Thyroid gland (tissue), 4 donors: ENCODE measurements at regions not wholly inside any gene's neighbourhood (a gene's known extent, or its start where the extent isn't known, plus 50 kb on each side); places are given as distances from the start of the nearest gene placed in this dataset.

Experiments used
- POLR2A ChIP-seq, 2 donors: fragments of 450-650 bp; IDR thresholded peaks; one replicate each; pipeline ENCODE4 v1.6.1; 2017; ENCODE audit warnings: antibody characterized with exemption in 2 of 2, mild to moderate bottlenecking in 2 of 2, moderate library complexity in 1 of 2
- TF ChIP-seq, protein P1 (sequence below), 6 experiments: fragments of 200-600 bp in 3 of 6; fragments of 450-650 bp in 3 of 6; sonication (generic) in 3 of 6; IDR thresholded peaks; one replicate each; pipeline ENCODE4 v1.5.1; 2016 to 2019; ENCODE audit warnings: antibody characterized with exemption in 6 of 6, mild to moderate bottlenecking in 2 of 6, inconsistent platforms in 1 of 6, moderate library complexity in 1 of 6

GRCh38 chr14:62468946-62469345, 576.3 kb downstream of the KCNH5 start:
- TF ChIP-seq, protein P1, sequence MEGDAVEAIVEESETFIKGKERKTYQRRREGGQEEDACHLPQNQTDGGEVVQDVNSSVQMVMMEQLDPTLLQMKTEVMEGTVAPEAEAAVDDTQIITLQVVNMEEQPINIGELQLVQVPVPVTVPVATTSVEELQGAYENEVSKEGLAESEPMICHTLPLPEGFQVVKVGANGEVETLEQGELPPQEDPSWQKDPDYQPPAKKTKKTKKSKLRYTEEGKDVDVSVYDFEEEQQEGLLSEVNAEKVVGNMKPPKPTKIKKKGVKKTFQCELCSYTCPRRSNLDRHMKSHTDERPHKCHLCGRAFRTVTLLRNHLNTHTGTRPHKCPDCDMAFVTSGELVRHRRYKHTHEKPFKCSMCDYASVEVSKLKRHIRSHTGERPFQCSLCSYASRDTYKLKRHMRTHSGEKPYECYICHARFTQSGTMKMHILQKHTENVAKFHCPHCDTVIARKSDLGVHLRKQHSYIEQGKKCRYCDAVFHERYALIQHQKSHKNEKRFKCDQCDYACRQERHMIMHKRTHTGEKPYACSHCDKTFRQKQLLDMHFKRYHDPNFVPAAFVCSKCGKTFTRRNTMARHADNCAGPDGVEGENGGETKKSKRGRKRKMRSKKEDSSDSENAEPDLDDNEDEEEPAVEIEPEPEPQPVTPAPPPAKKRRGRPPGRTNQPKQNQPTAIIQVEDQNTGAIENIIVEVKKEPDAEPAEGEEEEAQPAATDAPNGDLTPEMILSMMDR (IDR thresholded peaks at IDR 0.05) = no peak
- TF ChIP-seq POLR2A (IDR thresholded peaks at IDR 0.05) = no peak
